ENCODE measurements at regions not wholly inside any gene's neighbourhood (a gene's known extent, or its start where the extent isn't known, plus 50 kb on each side); places are given as distances from the start of the nearest gene placed in this dataset.
"Not testable (repeated sequence)": the region's sequence is repeated elsewhere in the genome, so short reads cannot be mapped to it uniquely, and the experiment has no call there.

DNA sequence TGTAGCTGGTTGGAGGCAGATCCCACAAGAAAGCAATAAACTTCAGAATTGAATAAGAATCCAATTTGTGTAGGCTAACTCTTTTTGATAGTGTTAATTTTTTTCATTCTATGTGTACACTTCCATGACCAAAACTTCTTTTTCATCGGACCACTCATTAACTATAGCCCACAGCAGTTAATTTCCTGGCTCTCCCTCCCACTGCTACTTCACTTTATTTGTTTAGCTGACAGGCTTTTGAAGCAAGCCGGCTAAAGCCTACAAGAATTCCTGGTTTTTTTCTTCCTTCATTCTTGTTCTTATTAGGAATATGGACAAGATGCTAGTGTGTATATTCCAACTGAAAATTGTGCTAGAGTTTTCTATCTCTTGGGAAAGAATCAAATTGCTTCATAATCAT is 329.2 kb upstream of the CCNH start:
- DNase-seq = no peak

DNA sequence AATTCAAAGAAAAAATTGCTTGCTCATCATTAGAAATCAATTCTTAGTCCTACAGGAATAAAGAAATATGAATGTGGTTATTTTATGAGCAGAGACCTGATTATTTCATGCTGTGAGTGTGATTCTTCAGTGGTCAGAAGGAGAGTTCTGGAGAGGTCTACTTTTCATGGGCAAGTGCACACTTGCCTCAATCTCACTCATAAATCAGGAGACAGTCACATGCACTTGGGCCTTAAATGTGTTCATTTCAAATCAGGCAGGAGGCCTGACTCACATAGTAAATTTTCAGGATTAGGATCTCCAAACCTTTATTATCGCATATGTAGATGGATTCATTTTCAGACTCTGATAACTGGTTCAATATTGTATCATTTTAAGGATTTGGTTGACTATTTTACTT is 323.2 kb upstream of the CCNH start:
- DNase-seq = no peak

GRCh38 chr5:87733897-87734296 is 321.2 kb upstream of the CCNH start:
- no peak for DNase-seq

- no peak for DNase-seq
Measured at GRCh38 chr5:87732875-87733768, 320.4 kb upstream of the CCNH start.

DNA sequence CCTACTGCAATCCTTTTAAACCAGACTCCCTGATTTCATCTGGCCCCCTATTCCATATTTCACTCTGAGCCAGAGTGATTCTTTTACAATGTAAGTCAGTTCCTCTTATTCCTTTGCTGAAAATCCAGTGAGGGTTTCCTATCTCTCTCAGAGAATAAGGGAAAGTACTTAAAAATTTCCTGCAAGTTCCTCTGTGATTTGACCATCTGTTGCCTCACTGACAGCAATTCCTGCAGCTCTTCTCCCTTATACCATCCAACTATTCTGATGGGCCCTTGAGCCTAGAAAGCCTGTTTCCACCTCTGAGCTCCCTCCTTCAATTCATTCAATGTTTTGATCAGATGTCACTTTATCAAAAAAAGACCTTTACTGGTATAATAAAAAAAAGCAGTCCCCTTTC is 317.1 kb upstream of the CCNH start:
- no peak for DNase-seq

- DNase-seq = no peak
Measured at GRCh38 chr5:87722286-87722685, 309.6 kb upstream of the CCNH start.

- DNase-seq = not testable (repeated sequence)
Measured at GRCh38 chr5:87718224-87718925, 305.6 kb upstream of the CCNH start.

DNA sequence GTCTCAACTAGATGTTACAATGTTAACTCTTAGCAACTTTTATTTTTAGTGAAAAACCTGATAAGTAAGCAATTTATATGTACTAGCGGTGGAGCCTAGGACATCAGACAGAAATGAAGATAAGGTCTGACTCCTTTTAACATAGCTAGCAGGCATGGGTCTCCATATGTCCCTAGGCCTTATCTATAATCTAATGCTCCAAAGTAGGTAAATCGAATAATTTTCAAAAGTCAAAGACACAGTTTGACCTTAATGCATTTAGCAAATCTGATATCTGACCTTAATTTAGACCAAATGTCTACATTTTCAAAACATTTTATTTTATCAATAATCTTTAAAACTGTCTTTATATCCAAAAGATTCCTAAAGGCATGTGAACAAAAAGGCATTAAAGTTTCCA is 305.0 kb upstream of the CCNH start:
- no peak for DNase-seq

- DNase-seq = no peak
Measured at GRCh38 chr5:87705876-87706275, 293.1 kb upstream of the CCNH start.

DNA sequence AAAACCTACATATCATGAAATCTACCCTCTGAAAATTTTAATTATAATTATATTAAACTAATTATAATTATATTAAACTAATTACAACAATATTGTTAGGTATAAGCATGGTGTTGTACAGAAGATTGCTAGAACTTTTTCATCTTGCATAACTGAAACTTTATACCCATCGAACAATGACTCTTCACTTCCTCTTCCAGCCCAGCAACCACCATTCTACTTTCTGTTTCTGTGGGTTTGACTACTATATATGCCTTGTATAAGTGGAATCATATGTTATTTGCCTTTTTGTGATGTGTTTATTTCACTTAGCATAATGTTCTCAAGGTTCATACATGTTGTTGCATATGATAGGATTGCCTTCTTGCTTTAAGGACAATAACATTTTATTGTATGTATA is 274.2 kb upstream of the CCNH start:
- no peak for DNase-seq

GRCh38 chr5:87686018-87686417 is 273.3 kb upstream of the CCNH start:
- DNase-seq = no peak

DNA sequence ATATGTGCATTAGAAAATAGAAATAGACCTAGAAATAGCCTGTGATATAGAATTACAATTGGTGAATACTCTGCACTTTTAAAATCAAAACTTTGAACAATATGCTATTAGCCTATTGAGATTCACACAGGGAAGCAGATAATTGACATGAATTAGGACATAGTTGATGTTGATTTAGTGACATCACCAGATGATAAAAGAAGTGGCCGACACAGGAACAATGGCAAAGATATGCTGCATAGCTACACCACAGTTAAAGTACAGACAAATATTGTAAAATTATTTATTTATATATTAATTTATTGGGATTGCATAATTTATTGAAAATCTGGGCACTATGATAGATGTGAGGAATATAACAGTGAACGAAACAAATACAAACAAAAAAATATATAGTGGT is 261.5 kb upstream of the CCNH start:
- no peak for DNase-seq

DNA sequence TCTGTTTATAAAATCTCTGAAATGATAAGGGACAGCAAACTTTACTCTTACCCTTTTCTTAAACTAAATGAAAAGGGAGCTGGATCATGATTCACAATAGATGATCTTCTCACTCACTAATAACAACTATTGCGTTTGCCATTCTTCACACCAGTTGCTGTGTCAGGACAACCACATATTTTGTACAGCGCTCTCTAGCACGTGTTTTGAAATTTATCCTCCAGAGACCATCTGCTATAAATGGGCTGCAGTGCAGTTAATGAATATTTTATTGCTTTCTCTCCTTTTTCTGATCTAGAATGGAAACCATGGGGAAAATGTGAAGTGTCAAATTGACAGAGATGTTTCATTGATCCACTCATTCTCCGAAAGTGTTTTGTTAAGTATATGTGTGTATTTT is 258.4 kb upstream of the CCNH start:
- no peak for DNase-seq

DNA sequence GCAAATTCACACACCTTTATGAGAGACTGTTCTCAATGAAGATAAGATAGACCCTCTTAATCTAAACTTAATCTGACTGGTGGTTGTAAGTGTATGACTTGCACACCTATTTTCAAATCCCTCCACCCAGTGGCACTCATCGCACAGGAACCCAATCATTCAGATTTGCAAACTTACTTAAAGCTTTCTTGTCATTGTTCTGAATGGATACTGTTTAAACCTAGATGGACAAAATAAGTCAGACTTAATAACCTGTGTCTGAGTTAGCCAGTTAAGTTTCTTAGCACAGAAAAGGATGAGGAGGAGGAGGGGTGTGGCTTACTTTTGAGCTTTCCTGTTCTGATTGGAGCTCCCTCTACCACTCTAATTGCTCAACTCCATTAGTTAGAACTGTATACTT is 252.4 kb upstream of the CCNH start:
- DNase-seq = no peak

DNA sequence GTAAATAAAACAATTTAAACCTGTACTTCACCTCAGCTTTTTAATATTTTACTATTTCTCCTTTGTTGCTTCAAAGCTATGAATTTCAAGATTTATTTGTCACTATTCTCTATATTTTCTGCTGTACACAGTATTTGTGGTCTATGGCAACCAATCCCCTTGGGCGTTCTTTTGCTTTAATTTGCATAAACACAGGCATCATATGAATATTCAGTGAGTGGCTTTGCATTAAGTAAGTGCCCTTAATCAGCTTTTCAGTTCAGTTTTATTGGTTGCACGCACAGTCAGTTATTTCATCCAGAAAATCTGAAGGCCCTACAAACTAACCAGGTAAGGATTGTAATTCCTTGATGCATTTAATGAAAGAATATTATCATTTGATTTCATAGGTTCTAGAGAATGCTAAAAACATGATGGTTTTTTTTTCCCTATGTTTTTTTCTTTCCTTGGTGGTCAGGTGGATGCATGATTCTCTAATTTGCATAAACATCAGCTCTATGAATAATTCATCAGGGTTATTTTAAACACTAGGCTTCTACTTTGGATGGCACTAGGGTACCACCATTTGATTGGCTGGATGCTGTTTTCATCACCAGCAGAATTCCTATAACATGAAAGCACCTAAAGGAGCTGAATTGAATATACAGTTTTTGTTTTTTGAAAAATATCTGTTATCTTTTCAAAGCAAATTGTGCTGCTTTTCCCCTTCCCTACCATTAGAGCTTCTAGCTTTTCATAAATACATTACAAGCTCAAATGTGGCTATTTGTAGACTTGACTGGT is 249.2 kb upstream of the CCNH start:
- DNase-seq = no peak

GRCh38 chr5:87653242-87653641 is 240.5 kb upstream of the CCNH start:
- DNase-seq = no peak

DNA sequence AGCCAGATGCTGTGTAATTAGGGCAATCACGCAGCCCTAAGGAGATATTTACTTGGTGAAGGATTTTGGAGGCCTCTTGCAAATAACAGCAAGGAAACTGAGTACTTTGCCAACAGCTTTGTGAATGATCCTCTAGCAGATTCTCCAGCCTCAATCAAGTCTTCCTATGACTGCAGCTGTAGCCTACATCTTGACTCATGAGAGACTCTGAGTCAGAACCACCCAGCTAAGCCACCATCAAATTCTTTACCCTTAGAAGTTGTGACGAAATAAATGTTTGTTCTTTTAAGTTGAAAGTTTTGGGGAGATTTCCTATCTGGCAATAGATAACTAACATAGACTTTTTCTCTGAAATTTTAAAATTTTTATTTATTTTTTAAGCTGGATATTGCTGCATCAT is 237.6 kb upstream of the CCNH start:
- no peak for DNase-seq

- DNase-seq = no peak
Measured at GRCh38 chr5:87649455-87649854, 236.7 kb upstream of the CCNH start.

DNA sequence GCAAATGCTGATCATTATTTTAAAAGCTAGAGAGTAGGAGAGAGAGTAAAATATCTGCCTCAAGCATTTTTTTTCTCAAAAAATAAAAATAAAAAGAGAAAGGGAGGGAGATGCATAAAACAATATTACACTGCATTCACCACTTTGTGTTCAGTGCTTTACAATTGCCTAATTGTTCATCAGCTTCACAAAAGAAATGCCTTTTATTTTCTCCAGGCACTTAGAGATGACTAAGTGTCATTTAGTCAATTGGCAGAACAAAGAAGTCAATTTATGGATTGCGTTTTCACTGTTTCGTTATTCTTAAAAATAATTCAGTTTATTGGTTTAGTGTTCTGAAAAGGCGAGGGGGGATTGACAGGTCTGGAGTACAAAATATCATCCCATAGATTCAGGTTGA is 232.5 kb upstream of the CCNH start:
- DNase-seq = no peak

GRCh38 chr5:87640902-87641301 is 228.2 kb upstream of the CCNH start:
- DNase-seq = no peak

DNA sequence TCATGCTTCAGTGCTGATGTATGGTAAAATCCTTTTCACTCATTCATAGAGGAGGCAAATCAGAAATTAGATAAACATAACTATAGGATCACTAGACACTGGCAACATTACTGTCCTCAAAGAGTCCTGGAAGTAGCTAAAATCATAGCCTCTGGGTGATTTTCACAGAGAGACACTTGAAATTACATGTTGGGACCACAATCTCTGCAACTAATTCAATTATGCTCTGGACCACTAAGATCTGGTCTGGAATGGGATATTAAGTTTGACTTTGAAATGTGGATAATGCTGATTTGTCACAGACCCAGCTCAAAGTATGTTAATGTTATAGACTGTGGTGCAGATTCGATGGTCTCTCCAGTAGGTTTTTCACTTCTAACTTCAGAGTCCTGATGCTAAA is 214.6 kb upstream of the CCNH start:
- DNase-seq = no peak

DNA sequence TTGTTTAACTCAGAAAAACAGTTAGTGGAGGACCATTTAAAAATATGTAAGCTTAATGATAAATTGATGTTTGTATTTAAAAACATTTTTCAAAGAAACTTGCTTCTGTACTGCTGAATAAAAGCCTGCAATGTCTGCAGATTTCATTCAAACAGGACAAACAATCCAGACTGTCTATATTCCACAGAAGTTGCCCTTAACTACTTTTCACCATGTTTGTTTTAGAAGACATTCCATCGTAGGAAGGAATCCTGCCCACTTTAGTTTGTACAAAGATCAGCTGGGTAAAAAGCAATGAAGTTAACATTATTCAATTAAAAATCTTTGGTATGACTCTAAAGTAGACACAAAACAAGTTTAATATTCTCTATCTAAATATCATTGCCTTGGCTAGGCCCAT is 195.7 kb upstream of the CCNH start:
- DNase-seq = no peak

- no peak for DNase-seq
Measured at GRCh38 chr5:87605663-87606062, 192.9 kb upstream of the CCNH start.

DNA sequence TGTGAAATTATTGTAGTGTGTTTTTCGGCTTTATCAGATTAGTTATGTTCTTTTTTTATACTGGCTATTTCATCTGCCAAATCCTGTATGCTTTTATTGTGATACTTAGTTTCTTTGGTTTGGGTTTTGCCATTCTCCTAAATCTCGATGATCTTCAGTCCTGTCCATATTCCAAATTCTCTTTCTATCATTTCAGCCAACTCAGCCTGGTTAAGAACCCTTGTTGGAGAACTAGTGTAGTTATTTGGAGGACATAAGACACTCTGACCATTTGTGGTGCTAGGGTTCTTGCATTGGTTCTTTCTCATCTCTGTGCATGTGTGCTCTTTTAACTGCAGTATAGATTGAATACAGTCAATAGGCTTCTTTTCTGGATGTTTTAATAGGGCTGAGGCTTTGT is 187.0 kb upstream of the CCNH start:
- no peak for DNase-seq

All from EL (cell line).